PC-3 (cell line): ENCODE measurements at regions not wholly inside any gene's neighbourhood (a gene's known extent, or its start where the extent isn't known, plus 50 kb on each side); places are given as distances from the start of the nearest gene placed in this dataset.

ENCODE experiments used
- ATAC-seq: fragments of 200-7000 bp; cut with Tn5 transposase; 2 replicates; pipeline ENCODE4 v1.9.1; 2020; ENCODE audit warnings: mild to moderate bottlenecking, moderate library complexity
- BruUV-seq: library from RNA; stranded (reverse); fragments of 400-500 nt; replicated peaks from 2 replicates; lab custom pipeline; 2021; lab: Mats Ljungman, UMichigan
- CTCF ChIA-PET: fragments of 300-600 bp; sonication (Branson Sonifier 250); formaldehyde crosslinking; loops from one replicate; lab custom pipeline; 2022; ENCODE audit warnings: antibody characterized with exemption; lab: Charles Lee
- POLR2A ChIA-PET: fragments of 300-600 bp; sonication (Branson Sonifier 250); formaldehyde crosslinking; loops from one replicate; lab custom pipeline; 2022; ENCODE audit warnings: antibody characterized with exemption; ENCODE audit not compliant: unreplicated experiment; lab: Charles Lee
- DNase-seq: peaks from one replicate; pipeline ENCODE4 v3.0.0-alpha.2; 2015
- H2AFZ ChIP-seq: fragments of 300-600 bp; sonication (generic); 2 replicates; pipeline ENCODE4 v1.6.0; 2016; ENCODE audit warnings: antibody characterized with exemption, low read length
- H3F3A ChIP-seq: fragments of 300-600 bp; sonication (generic); one replicate; pipeline ENCODE4 v1.6.0; 2017; ENCODE audit warnings: antibody characterized with exemption, low read length, control low read depth, mild to moderate bottlenecking; ENCODE audit not compliant: unreplicated experiment
- H3K27ac ChIP-seq: fragments of 300-600 bp; sonication (generic); 2 replicates; pipeline ENCODE4 v1.5.1; 2016; ENCODE audit warnings: mild to moderate bottlenecking, low read length
- H3K27me3 ChIP-seq: fragments of 300-600 bp; sonication (generic); 2 replicates; pipeline ENCODE4 v1.6.1; 2016; ENCODE audit warnings: low read length, mixed read lengths
- H3K36me3 ChIP-seq: fragments of 300-600 bp; sonication (generic); 2 replicates; pipeline ENCODE4 v1.6.1; 2016; ENCODE audit warnings: low read depth, mixed run types, low read length, mixed read lengths
- H3K4me1 ChIP-seq: fragments of 300-600 bp; sonication (generic); 2 replicates; pipeline ENCODE4 v1.5.1; 2016; ENCODE audit warnings: low read length; ENCODE audit not compliant: insufficient read depth
- H3K4me2 ChIP-seq: fragments of 300-600 bp; sonication (generic); 2 replicates; pipeline ENCODE4 v1.6.0; 2016; ENCODE audit warnings: low read length
- H3K4me3 ChIP-seq: fragments of 300-600 bp; sonication (generic); 2 replicates; pipeline ENCODE4 v1.5.1; 2016; ENCODE audit warnings: mild to moderate bottlenecking, low read length, mixed read lengths
- H3K79me2 ChIP-seq: fragments of 300-600 bp; sonication (generic); 2 replicates; pipeline ENCODE4 v1.6.1; 2017; ENCODE audit warnings: low read length, mixed read lengths
- H3K9ac ChIP-seq: fragments of 300-600 bp; sonication (generic); 2 replicates; pipeline ENCODE4 v1.6.0; 2016; ENCODE audit warnings: mild to moderate bottlenecking, low read length
- H3K9me2 ChIP-seq: fragments of 300-600 bp; sonication (generic); replicated peaks from 2 replicates; pipeline ENCODE4 v1.6.1; 2016; ENCODE audit warnings: mixed run types, low read length, mixed read lengths
- H3K9me3 ChIP-seq: fragments of 300-600 bp; sonication (generic); 2 replicates; pipeline ENCODE4 v1.6.1; 2016; ENCODE audit warnings: low read length, mixed read lengths
- H4K20me1 ChIP-seq: fragments of 300-600 bp; sonication (generic); 2 replicates; pipeline ENCODE4 v1.6.1; 2016; ENCODE audit warnings: low read length, mixed read lengths
- EZH2 ChIP-seq: fragments of 300-600 bp; sonication (generic); IDR thresholded peaks from one replicate; pipeline ENCODE4 v1.6.1; 2017; ENCODE audit warnings: antibody characterized with exemption, mild to moderate bottlenecking, low read length; ENCODE audit not compliant: unreplicated experiment
- EZH2phosphoT487 ChIP-seq: fragments of 300-600 bp; sonication (generic); IDR thresholded peaks from 2 replicates; pipeline ENCODE4 v1.6.1; 2018; ENCODE audit warnings: mild to moderate bottlenecking, antibody characterized with exemption, low read length, borderline replicate concordance
- intact Hi-C: fragments of 100-400 bp; cut with micrococcal nuclease; formaldehyde crosslinking; loops from 2 replicates; pipeline ENCODE4 v1.9.0; 2023
- TF ChIP-seq, protein P1 (sequence below): fragments of 300-600 bp; sonication (generic); conservative IDR thresholded peaks from 2 replicates; pipeline ENCODE4 v1.5.1; 2017; ENCODE audit warnings: antibody characterized with exemption, low read depth, mild to moderate bottlenecking, low read length

DNA sequence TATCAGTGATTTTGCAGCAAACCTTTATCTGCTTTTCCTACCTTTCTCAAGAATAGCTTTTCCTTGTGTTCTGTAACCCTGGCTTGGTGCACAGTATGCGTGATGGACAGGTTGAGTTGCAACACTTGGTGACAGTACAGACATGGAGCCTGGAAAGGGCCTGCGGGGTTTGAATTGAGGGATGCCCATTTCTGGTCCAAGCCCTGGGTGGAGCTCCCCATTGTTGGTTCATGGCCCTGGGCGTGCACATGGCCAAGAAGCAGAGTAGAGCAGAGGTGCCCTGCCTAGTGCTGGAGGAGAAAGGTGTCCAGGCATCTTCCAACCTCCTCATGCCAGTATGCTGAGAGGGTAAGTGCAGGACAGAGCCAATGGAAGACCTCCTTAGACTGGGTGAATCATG, 106.6 kb upstream of the MKLN1 start:
- H3K27me3 ChIP-seq, result no peaks in the 10 kb centered on the region
- no peak overlapping the region for H3K9ac ChIP-seq
- H3K36me3 ChIP-seq, result no peaks in the 10 kb centered on the region
- H2AFZ ChIP-seq, result no peak overlapping the region
- H3K27ac ChIP-seq, result no peak overlapping the region
- ChIA-PET CTCF (no interaction called here), POLR2A (no interaction called here)
- ATAC-seq (no peak), DNase-seq (no peak)
- H3K4me2 ChIP-seq, result no peak overlapping the region
- intact Hi-C loops, result no loop called here
- TF ChIP-seq, protein P1, sequence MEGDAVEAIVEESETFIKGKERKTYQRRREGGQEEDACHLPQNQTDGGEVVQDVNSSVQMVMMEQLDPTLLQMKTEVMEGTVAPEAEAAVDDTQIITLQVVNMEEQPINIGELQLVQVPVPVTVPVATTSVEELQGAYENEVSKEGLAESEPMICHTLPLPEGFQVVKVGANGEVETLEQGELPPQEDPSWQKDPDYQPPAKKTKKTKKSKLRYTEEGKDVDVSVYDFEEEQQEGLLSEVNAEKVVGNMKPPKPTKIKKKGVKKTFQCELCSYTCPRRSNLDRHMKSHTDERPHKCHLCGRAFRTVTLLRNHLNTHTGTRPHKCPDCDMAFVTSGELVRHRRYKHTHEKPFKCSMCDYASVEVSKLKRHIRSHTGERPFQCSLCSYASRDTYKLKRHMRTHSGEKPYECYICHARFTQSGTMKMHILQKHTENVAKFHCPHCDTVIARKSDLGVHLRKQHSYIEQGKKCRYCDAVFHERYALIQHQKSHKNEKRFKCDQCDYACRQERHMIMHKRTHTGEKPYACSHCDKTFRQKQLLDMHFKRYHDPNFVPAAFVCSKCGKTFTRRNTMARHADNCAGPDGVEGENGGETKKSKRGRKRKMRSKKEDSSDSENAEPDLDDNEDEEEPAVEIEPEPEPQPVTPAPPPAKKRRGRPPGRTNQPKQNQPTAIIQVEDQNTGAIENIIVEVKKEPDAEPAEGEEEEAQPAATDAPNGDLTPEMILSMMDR, result no peak
- TF ChIP-seq EZH2phosphoT487, result no peak
- TF ChIP-seq EZH2, result no peak
- H4K20me1 ChIP-seq, result no peaks in the 10 kb centered on the region
- H3K4me3 ChIP-seq, result no peak overlapping the region
- no peaks in the 10 kb centered on the region for H3K9me3 ChIP-seq
- no peaks in the 10 kb centered on the region for H3K4me1 ChIP-seq
- no peaks in the 10 kb centered on the region for H3K9me2 ChIP-seq
- no peaks in the 10 kb centered on the region for H3F3A ChIP-seq
- no TSS peak for BruUV-seq
- no peaks in the 10 kb centered on the region for H3K79me2 ChIP-seq

- no peaks in the 10 kb centered on the region for H4K20me1 ChIP-seq
- no peak overlapping the region for H3K4me3 ChIP-seq
- POLR2A ChIA-PET, result no interaction called here
- no peaks in the 10 kb centered on the region for H3K4me1 ChIP-seq
- no peak overlapping the region for H2AFZ ChIP-seq
- H3K9me2 ChIP-seq, result no peaks in the 10 kb centered on the region
- no peaks in the 10 kb centered on the region for H3K36me3 ChIP-seq
- TF ChIP-seq, protein P1, result peak; percentile 17; the same call in 1 of the 2 replicates
- no peak for TF ChIP-seq EZH2
- TF ChIP-seq EZH2phosphoT487, result no peak
- no TSS peak for BruUV-seq
- H3K79me2 ChIP-seq, result no peaks in the 10 kb centered on the region
- DNase-seq (no peak), ATAC-seq (no peak)
- no peaks in the 10 kb centered on the region for H3F3A ChIP-seq
- CTCF ChIA-PET, result no interaction called here
- H3K27ac ChIP-seq, result no peak overlapping the region
- intact Hi-C loops, result no loop called here
- no peaks in the 10 kb centered on the region for H3K27me3 ChIP-seq
- H3K4me2 ChIP-seq, result no peak overlapping the region
- H3K9me3 ChIP-seq, result no peaks in the 10 kb centered on the region
- H3K9ac ChIP-seq, result no peak overlapping the region
Observed at GRCh38 chr7:131222171-131222570, 105.5 kb upstream of the MKLN1 start.

DNA sequence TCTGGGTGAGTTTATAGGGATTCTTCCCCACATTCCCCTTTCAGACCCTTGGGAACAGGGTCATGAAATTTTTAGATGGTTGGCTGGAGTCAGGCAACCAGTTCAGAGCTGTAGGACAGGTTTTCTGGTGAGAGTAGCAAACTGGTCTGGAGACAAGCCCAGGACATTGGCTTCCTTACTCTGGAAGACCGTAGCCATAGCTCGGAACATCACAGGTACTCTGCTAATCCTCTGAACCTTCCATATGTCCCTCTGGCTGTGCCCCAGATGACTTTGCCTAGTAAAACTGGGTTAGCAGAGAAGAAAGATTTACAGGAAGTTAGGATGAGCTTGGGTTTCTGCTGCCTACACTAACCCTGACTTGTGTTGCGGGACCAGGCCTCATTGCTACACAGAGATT, 104.5 kb upstream of the MKLN1 start:
- Histone ChIP-seq H3K36me3 (no peaks in the 10 kb centered on the region), H3K27ac (no peak overlapping the region), H3F3A (no peaks in the 10 kb centered on the region), H2AFZ (no peak overlapping the region), H4K20me1 (no peaks in the 10 kb centered on the region), H3K9me2 (no peaks in the 10 kb centered on the region), H3K79me2 (no peaks in the 10 kb centered on the region), H3K9ac (no peak overlapping the region), H3K4me1 (no peaks in the 10 kb centered on the region), H3K4me2 (no peak overlapping the region), H3K4me3 (no peak overlapping the region), H3K9me3 (no peaks in the 10 kb centered on the region), H3K27me3 (no peaks in the 10 kb centered on the region)
- TF ChIP-seq EZH2phosphoT487, result no peak
- no peak for TF ChIP-seq EZH2
- TF ChIP-seq, protein P1, result no peak
- ChIA-PET POLR2A (no interaction called here), CTCF (no interaction called here)
- no peak for DNase-seq
- no TSS peak for BruUV-seq
- intact Hi-C loops, result no loop called here
- no peak for ATAC-seq
